KMS-11 (cell line): ENCODE measurements at regions not wholly inside any gene's neighbourhood (a gene's known extent, or its start where the extent isn't known, plus 50 kb on each side); places are given as distances from the start of the nearest gene placed in this dataset.

ENCODE experiments used
- H2AFZ ChIP-seq: fragments of 200-600 bp; sonication (generic); 2 replicates; pipeline ENCODE4 v1.6.1; 2016; ENCODE audit warnings: antibody characterized with exemption, mixed run types, low read depth
- H3K27ac ChIP-seq: fragments of 200-600 bp; sonication (generic); 2 replicates; pipeline ENCODE4 v1.6.1; 2016; ENCODE audit warnings: mild to moderate bottlenecking, mixed run types
- H3K27me3 ChIP-seq: fragments of 200-600 bp; sonication (generic); 2 replicates; pipeline ENCODE4 v1.6.1; 2017; ENCODE audit warnings: mild to moderate bottlenecking, low read depth, mixed run types, moderate library complexity; ENCODE audit not compliant: insufficient read depth
- H3K36me3 ChIP-seq: fragments of 200-600 bp; sonication (generic); 2 replicates; pipeline ENCODE4 v1.6.1; 2017; ENCODE audit warnings: mild to moderate bottlenecking, mixed run types; ENCODE audit not compliant: insufficient read depth
- H3K4me1 ChIP-seq: fragments of 200-600 bp; sonication (generic); 2 replicates; pipeline ENCODE4 v1.6.1; 2016; ENCODE audit warnings: mild to moderate bottlenecking, low read depth, mixed run types; ENCODE audit not compliant: poor library complexity, severe bottlenecking
- H3K4me2 ChIP-seq: fragments of 200-600 bp; sonication (generic); 2 replicates; pipeline ENCODE4 v1.7.0; 2016; ENCODE audit warnings: mild to moderate bottlenecking, mixed run types
- H3K4me3 ChIP-seq: fragments of 200-600 bp; sonication (generic); IDR thresholded peaks from 2 replicates; pipeline ENCODE4 v1.6.1; 2017; ENCODE audit warnings: low read depth, low read length, mixed read lengths; ENCODE audit not compliant: insufficient read depth
- H3K79me2 ChIP-seq: fragments of 200-600 bp; sonication (generic); 2 replicates; pipeline ENCODE4 v1.6.1; 2016; ENCODE audit warnings: low read depth, mixed run types; ENCODE audit not compliant: insufficient read depth
- H3K9ac ChIP-seq: fragments of 200-600 bp; sonication (generic); 2 replicates; pipeline ENCODE4 v1.6.1; 2016; ENCODE audit warnings: mild to moderate bottlenecking, mixed run types
- H4K20me1 ChIP-seq: fragments of 200-600 bp; sonication (generic); 2 replicates; pipeline ENCODE4 v1.6.1; 2016; ENCODE audit warnings: mild to moderate bottlenecking, mixed run types; ENCODE audit not compliant: insufficient read depth
- TF ChIP-seq, protein P1 (sequence below): fragments of 200-600 bp; sonication (generic); conservative IDR thresholded peaks from 2 replicates; pipeline ENCODE4 v1.6.1; 2017; ENCODE audit warnings: low read depth, mild to moderate bottlenecking, antibody characterized with exemption, low read length, moderate library complexity, mixed read lengths

DNA sequence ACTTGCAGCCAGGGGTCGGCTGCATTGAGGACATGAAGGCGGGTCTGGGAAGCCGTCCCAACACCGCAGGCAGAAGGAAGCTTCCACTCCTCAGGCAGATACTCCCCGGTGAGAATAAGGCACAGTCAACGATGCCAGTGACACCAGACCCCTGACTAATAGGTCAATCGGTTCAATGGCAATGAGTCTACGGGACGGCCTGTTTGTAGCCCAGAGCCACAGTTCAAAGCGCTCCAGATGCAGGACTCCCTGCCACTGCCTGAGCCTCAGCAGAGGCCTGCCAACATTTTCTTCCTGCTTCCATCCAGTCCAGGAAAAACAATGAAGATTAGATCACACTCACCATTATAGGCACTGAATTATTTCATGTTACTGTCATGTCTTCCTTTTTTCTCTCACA is 84.5 kb upstream of the SIMC1 start:
- no peak overlapping the region for H3K4me3 ChIP-seq
- H2AFZ ChIP-seq, result no peak overlapping the region
- TF ChIP-seq, protein P1, sequence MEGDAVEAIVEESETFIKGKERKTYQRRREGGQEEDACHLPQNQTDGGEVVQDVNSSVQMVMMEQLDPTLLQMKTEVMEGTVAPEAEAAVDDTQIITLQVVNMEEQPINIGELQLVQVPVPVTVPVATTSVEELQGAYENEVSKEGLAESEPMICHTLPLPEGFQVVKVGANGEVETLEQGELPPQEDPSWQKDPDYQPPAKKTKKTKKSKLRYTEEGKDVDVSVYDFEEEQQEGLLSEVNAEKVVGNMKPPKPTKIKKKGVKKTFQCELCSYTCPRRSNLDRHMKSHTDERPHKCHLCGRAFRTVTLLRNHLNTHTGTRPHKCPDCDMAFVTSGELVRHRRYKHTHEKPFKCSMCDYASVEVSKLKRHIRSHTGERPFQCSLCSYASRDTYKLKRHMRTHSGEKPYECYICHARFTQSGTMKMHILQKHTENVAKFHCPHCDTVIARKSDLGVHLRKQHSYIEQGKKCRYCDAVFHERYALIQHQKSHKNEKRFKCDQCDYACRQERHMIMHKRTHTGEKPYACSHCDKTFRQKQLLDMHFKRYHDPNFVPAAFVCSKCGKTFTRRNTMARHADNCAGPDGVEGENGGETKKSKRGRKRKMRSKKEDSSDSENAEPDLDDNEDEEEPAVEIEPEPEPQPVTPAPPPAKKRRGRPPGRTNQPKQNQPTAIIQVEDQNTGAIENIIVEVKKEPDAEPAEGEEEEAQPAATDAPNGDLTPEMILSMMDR, result no peak
- H3K27ac ChIP-seq, result no peak overlapping the region
- no peaks in the 10 kb centered on the region; the same call in 1 of the 2 replicates for H3K36me3 ChIP-seq
- no peaks in the 10 kb centered on the region for H3K27me3 ChIP-seq
- no peaks in the 10 kb centered on the region for H3K79me2 ChIP-seq
- H4K20me1 ChIP-seq, result no peaks in the 10 kb centered on the region
- H3K4me2 ChIP-seq, result no peak overlapping the region
- H3K9ac ChIP-seq, result no peak overlapping the region
- no peaks in the 10 kb centered on the region for H3K4me1 ChIP-seq

DNA sequence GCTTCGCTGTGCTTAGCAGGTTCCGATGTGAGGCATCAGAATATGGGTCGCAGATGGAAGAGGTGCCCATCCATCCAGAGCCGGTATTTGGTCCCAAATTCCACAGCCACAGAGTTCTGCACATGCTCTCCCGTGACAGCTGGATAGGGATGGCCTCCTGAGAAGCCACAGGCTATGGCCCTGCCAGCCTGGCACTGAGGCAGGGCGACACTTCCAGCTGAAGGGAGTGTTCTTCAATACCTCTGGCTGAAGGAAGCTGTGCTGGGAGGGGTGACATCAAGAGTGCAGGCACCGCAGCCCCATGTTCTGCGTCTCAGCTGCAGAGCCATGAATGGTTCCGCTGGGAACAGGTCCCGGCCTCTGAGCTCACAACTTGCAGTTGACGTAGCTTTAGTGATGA is 83.4 kb upstream of the SIMC1 start:
- no peaks in the 10 kb centered on the region for H4K20me1 ChIP-seq
- no peaks in the 10 kb centered on the region for H3K27me3 ChIP-seq

DNA sequence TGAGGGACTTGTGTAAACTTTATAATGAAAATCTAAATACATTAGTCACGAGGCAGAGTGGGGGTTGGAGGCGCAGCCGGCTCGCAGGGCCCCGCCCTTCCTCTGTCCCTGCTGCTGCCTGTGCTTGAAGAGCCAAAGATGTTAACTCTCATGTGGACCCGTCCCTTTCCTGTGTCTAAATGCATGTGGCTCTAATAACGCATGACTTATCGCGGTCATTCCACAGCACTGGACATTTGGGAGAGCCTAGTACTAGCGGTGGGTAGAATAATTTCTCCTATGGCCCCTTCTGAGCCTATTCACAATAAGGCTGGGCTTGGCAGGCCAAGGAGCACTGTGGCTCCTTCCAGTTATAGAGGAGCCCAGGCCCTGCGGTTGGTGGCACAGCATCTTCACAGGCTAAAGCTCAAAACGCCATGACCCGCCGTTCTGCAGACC is 82.3 kb upstream of the SIMC1 start:
- H3K27me3 ChIP-seq, result no peaks in the 10 kb centered on the region
- no peak overlapping the region for H3K9ac ChIP-seq
- TF ChIP-seq, protein P1, result no peak
- H3K4me2 ChIP-seq, result no peak overlapping the region
- no peaks in the 10 kb centered on the region; the same call in 1 of the 2 replicates for H3K36me3 ChIP-seq
- no peak overlapping the region for H2AFZ ChIP-seq
- H3K79me2 ChIP-seq, result no peaks in the 10 kb centered on the region
- no peak overlapping the region for H3K4me3 ChIP-seq
- H3K4me1 ChIP-seq, result peaks cover 7% of the 10 kb centered on the region
- no peak overlapping the region for H3K27ac ChIP-seq
- H4K20me1 ChIP-seq, result no peaks in the 10 kb centered on the region

More for the DNA sequence above, 83.4 kb upstream of the SIMC1 start:
- TF ChIP-seq, protein P1, result no peak
- Histone ChIP-seq H3K27ac (no peak overlapping the region), H2AFZ (no peak overlapping the region), H3K4me2 (no peak overlapping the region), H3K4me1 (peaks cover 7% of the 10 kb centered on the region), H3K9ac (no peak overlapping the region), H3K4me3 (no peak overlapping the region), H3K36me3 (no peaks in the 10 kb centered on the region; the same call in 1 of the 2 replicates), H3K79me2 (no peaks in the 10 kb centered on the region)

DNA sequence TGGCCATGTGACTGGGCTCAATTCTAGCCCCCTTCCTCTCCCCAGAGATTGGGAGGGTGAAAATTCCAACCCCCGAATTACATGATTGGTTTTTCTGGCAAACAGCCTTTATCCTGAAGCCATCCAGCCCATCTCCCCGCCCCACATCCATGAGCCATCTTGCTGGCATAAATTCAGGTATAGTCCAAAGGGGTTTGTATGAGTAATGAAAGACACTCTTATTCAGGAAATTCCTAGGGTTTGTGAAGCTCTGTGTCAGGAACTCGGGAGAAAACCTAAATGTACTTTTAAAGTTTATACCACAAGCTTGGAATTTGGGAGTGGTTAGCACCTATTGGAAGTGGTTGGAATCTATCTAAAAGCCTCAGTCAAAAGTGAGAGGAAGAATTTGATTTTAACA is 80.6 kb upstream of the SIMC1 start:
- no peaks in the 10 kb centered on the region for H3K79me2 ChIP-seq
- no peaks in the 10 kb centered on the region; the same call in 1 of the 2 replicates for H3K36me3 ChIP-seq
- TF ChIP-seq, protein P1, result no peak
- no peak overlapping the region for H2AFZ ChIP-seq
- H3K9ac ChIP-seq, result no peak overlapping the region
- H3K4me1 ChIP-seq, result peaks cover 23% of the 10 kb centered on the region
- no peak overlapping the region for H3K27ac ChIP-seq
- no peak overlapping the region for H3K4me2 ChIP-seq
- no peaks in the 10 kb centered on the region for H4K20me1 ChIP-seq
- no peaks in the 10 kb centered on the region for H3K27me3 ChIP-seq
- H3K4me3 ChIP-seq, result no peak overlapping the region
